Activated T-helper 1 cell treated with anti-CD3 and anti-CD28 coated beads, Interleukin-12 subunit alpha, Interleukin-12 subunit beta, Interleukin-2, Interleukin-4 antibody, amounts not matched to agents 30 ng/mL and 10 ng/mL and 1 ng/mL, durations not matched to agents 14 hours and 24 hours and 36 hours (primary cell): ENCODE measurements at regions not wholly inside any gene's neighbourhood (a gene's known extent, or its start where the extent isn't known, plus 50 kb on each side); places are given as distances from the start of the nearest gene placed in this dataset.
"Not testable (repeated sequence)": the region's sequence is repeated elsewhere in the genome, so short reads cannot be mapped to it uniquely, and the experiment has no call there.

Source experiments
- DNase-seq: peaks from one replicate; pipeline ENCODE4 v3.0.0; 2021; ENCODE audit warnings: low spot score
- H3K27ac Mint-ChIP-seq: one replicate; pipeline ENCODE4 v1.8.0; 2021; ENCODE audit warnings: mild to moderate bottlenecking, mixed read lengths
- H3K27me3 Mint-ChIP-seq: one replicate; pipeline ENCODE4 v1.8.0; 2022; ENCODE audit warnings: mild to moderate bottlenecking, moderate library complexity, mixed read lengths; ENCODE audit not compliant: insufficient read depth
- H3K36me3 Mint-ChIP-seq: one replicate; pipeline ENCODE4 v1.8.0; 2021; ENCODE audit warnings: low read depth, mixed read lengths
- H3K4me1 Mint-ChIP-seq: one replicate; pipeline ENCODE4 v1.8.0; 2021; ENCODE audit warnings: low read depth, mixed read lengths
- H3K4me3 Mint-ChIP-seq: one replicate; pipeline ENCODE4 v1.8.0; 2021; ENCODE audit warnings: mild to moderate bottlenecking, moderate library complexity, mixed read lengths
- H3K9me3 Mint-ChIP-seq: one replicate; pipeline ENCODE4 v1.8.0; 2021; ENCODE audit warnings: mixed read lengths
- intact Hi-C: fragments of 100-400 bp; cut with micrococcal nuclease; formaldehyde crosslinking; loops from one replicate; pipeline ENCODE4 v1.15.1; 2024

GRCh38 chr19:28685077-28685476, 527.9 kb downstream of the UQCRFS1 start:
- intact Hi-C loops, DNase-seq, H3K27ac Mint-ChIP-seq, H3K27me3 Mint-ChIP-seq, H3K4me1 Mint-ChIP-seq, H3K9me3 Mint-ChIP-seq, H3K4me3 Mint-ChIP-seq, H3K36me3 Mint-ChIP-seq: not testable (repeated sequence)

GRCh38 chr19:28680111-28680510, 532.8 kb downstream of the UQCRFS1 start:
- Mint-ChIP-seq H3K9me3 (peaks cover 8% of the 10 kb centered on the region), H3K36me3 (no peaks in the 10 kb centered on the region), H3K27me3 (peaks cover 5% of the 10 kb centered on the region), H3K4me3 (no peak overlapping the region), H3K4me1 (no peaks in the 10 kb centered on the region), H3K27ac (no peak overlapping the region)
- DNase-seq: no peak
- intact Hi-C loops: no loop called here

GRCh38 chr19:28670836-28671235, 542.1 kb downstream of the UQCRFS1 start:
- H3K27me3 Mint-ChIP-seq: no peaks in the 10 kb centered on the region
- no peaks in the 10 kb centered on the region for H3K4me1 Mint-ChIP-seq
- no peak overlapping the region for H3K27ac Mint-ChIP-seq
- H3K36me3 Mint-ChIP-seq: no peaks in the 10 kb centered on the region
- intact Hi-C loops: no loop called here
- no peak overlapping the region for H3K4me3 Mint-ChIP-seq
- peaks cover 43% of the 10 kb centered on the region for H3K9me3 Mint-ChIP-seq
- DNase-seq: no peak

DNA sequence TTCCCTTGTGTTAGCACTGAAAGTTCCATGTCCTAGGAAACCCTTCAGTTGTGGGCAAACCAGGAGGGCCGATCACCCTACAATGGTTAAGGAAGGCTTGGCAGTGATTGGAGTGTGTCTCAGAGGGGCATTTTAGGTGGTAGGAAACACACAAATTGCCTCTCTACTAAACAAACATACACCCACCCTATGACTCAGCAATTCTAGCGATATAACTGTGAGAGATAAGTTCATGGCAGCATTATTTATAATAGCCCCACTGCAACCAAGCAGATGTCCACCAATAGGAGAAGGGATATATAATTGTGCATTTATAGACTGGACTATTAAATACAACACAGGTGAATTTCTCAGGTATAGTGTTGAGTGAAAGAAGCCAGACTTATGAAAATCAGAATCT, 543.1 kb downstream of the UQCRFS1 start:
- Mint-ChIP-seq H3K4me3 (no peak overlapping the region), H3K4me1 (no peaks in the 10 kb centered on the region), H3K27ac (no peak overlapping the region), H3K9me3 (peaks cover 45% of the 10 kb centered on the region), H3K27me3 (no peaks in the 10 kb centered on the region), H3K36me3 (no peaks in the 10 kb centered on the region)
- intact Hi-C loops: no loop called here
- DNase-seq: no peak

DNA sequence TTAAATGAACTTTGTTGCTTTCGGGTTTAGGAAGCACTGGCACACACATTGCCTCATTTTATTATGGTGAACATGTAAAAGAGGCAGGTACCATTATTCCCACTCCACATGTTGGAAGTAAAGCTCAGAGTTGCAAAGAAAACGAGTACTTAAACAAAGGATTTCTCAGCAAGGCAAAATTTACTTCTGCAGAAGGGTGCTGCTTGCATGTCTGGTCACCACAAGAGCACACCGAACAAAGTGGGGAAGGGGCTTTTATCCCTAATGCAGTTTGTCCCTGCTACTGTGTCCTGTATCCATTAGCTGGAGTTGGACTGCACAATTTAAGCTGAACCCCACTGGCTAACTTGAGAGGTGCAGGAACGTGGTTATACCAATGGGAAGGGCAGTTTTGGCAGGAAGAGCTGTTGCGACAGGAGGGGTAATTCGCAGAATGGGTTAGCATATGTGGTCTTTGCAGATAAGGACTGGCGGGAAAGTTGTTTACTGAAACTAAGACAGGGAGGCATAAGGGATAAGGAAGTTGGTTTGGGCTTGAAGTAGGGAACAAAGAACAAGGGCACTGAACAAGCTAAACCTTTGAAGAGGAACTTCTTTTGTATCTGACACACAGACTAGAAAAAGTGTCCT, 545.5 kb downstream of the UQCRFS1 start:
- intact Hi-C loops: no loop called here
- H3K36me3 Mint-ChIP-seq: no peaks in the 10 kb centered on the region
- H3K4me3 Mint-ChIP-seq: no peak overlapping the region
- DNase-seq: no peak
- H3K27me3 Mint-ChIP-seq: no peaks in the 10 kb centered on the region
- no peak overlapping the region for H3K27ac Mint-ChIP-seq
- H3K4me1 Mint-ChIP-seq: no peaks in the 10 kb centered on the region
- H3K9me3 Mint-ChIP-seq: peaks cover 41% of the 10 kb centered on the region

- no peak for DNase-seq
- no peaks in the 10 kb centered on the region for H3K27me3 Mint-ChIP-seq
- no peaks in the 10 kb centered on the region for H3K36me3 Mint-ChIP-seq
- no peak overlapping the region for H3K27ac Mint-ChIP-seq
- H3K4me1 Mint-ChIP-seq: no peaks in the 10 kb centered on the region
- intact Hi-C loops: no loop called here
- H3K4me3 Mint-ChIP-seq: no peak overlapping the region
- peaks cover 40% of the 10 kb centered on the region for H3K9me3 Mint-ChIP-seq
Measured at GRCh38 chr19:28665748-28666147, 547.2 kb downstream of the UQCRFS1 start.

DNA sequence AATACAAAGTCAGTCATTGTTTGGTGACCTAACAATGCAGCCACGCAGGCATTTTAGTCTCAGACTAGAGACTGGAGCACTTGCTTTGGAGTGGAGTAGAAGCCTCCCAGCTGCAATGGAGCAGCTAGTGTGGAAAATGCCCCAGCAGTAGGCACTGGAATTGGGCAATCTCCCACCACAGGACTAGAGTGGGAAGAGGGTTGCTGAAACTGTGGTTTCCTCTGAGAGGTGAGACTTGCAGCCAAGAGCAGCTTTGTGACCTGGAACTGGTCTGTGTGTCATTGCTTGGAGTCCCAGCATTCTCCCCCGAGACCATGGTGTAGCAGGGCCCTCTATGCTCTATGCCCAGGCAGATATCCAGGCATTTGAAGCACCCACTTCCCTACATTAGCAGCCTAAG, 556.3 kb downstream of the UQCRFS1 start:
- H3K36me3 Mint-ChIP-seq: no peaks in the 10 kb centered on the region
- H3K9me3 Mint-ChIP-seq: peaks cover 16% of the 10 kb centered on the region
- no peaks in the 10 kb centered on the region for H3K4me1 Mint-ChIP-seq
- intact Hi-C loops: no loop called here
- H3K27ac Mint-ChIP-seq: no peak overlapping the region
- H3K27me3 Mint-ChIP-seq: no peaks in the 10 kb centered on the region
- H3K4me3 Mint-ChIP-seq: no peak overlapping the region
- no peak for DNase-seq

- Mint-ChIP-seq H3K4me3 (no peak overlapping the region), H3K36me3 (no peaks in the 10 kb centered on the region), H3K9me3 (peaks cover 11% of the 10 kb centered on the region), H3K27me3 (no peaks in the 10 kb centered on the region), H3K4me1 (no peaks in the 10 kb centered on the region), H3K27ac (no peak overlapping the region)
- intact Hi-C loops: no loop called here
- DNase-seq: no peak
Measured at GRCh38 chr19:28655054-28655453, 557.9 kb downstream of the UQCRFS1 start.

DNA sequence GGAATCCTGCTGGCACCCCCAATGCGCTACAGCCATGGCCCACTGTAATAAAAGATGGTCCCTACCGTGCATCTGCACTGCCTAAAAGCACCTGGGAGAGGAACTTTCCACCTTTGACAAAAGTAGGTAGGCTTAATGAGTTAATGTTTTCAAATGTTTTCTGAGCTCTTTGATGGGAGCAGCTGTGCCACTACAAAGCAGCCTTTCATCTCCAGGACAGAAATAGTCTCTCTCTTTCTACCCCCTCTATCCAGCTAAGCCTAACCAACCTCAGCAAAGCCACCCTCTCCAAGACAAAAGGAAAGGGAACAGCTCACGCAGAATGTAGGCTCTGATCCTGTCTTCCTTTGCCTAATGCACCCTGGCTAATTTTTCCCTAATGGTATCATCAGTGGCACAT, 560.2 kb downstream of the UQCRFS1 start:
- no peaks in the 10 kb centered on the region for H3K36me3 Mint-ChIP-seq
- no peaks in the 10 kb centered on the region for H3K4me1 Mint-ChIP-seq
- intact Hi-C loops: no loop called here
- H3K27me3 Mint-ChIP-seq: no peaks in the 10 kb centered on the region
- no peaks in the 10 kb centered on the region for H3K9me3 Mint-ChIP-seq
- H3K4me3 Mint-ChIP-seq: no peak overlapping the region
- no peak for DNase-seq
- H3K27ac Mint-ChIP-seq: no peak overlapping the region

GRCh38 chr19:28646629-28647028, 566.3 kb downstream of the UQCRFS1 start:
- Mint-ChIP-seq H3K27ac (no peak overlapping the region), H3K36me3 (no peaks in the 10 kb centered on the region), H3K4me1 (no peaks in the 10 kb centered on the region), H3K9me3 (no peaks in the 10 kb centered on the region), H3K4me3 (no peak overlapping the region), H3K27me3 (no peaks in the 10 kb centered on the region)
- intact Hi-C loops: no loop called here
- DNase-seq: no peak

DNA sequence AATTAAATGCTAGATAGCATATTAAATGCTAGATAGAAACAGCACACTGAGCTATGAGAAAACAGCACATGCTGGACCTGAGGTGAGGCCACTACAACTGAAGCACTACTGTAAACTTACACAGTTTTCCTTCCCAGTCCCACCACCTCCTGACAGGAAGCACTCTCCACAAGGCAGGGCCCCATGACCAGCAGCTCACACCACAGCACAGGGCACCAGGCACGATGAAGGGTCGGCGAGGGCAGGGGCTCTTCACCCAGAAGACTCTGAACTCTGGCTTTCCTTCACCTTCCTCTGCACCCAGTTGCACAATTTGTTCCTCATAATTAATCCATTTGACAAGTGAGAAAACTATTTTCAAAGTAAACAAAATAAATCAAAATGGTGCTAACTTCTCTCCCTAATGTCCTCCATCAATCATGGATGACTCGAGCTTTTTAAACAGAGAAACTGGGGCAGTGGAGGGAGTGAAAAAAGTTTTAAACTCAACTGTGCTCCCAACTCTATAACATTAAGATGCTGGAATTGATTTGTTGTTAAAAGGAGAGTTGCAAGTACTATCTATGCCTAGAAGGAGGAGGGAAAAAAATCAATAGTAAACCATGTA, 568.7 kb downstream of the UQCRFS1 start:
- H3K9me3 Mint-ChIP-seq: no peaks in the 10 kb centered on the region
- no peak overlapping the region for H3K27ac Mint-ChIP-seq
- H3K4me1 Mint-ChIP-seq: no peaks in the 10 kb centered on the region
- H3K36me3 Mint-ChIP-seq: no peaks in the 10 kb centered on the region
- H3K4me3 Mint-ChIP-seq: no peak overlapping the region
- DNase-seq: no peak
- intact Hi-C loops: no loop called here
- no peaks in the 10 kb centered on the region for H3K27me3 Mint-ChIP-seq

GRCh38 chr19:28642787-28643683, 569.9 kb downstream of the UQCRFS1 start:
- no peaks in the 10 kb centered on the region for H3K4me1 Mint-ChIP-seq
- no peak for DNase-seq
- intact Hi-C loops: no loop called here
- no peak overlapping the region for H3K4me3 Mint-ChIP-seq
- H3K27me3 Mint-ChIP-seq: no peaks in the 10 kb centered on the region
- H3K27ac Mint-ChIP-seq: no peak overlapping the region
- H3K9me3 Mint-ChIP-seq: no peaks in the 10 kb centered on the region
- no peaks in the 10 kb centered on the region for H3K36me3 Mint-ChIP-seq

GRCh38 chr19:28641395-28641794, 571.6 kb downstream of the UQCRFS1 start:
- no peaks in the 10 kb centered on the region for H3K27me3 Mint-ChIP-seq
- no peaks in the 10 kb centered on the region for H3K4me1 Mint-ChIP-seq
- no peak for DNase-seq
- no peaks in the 10 kb centered on the region for H3K36me3 Mint-ChIP-seq
- H3K4me3 Mint-ChIP-seq: no peak overlapping the region
- no peaks in the 10 kb centered on the region for H3K9me3 Mint-ChIP-seq
- H3K27ac Mint-ChIP-seq: no peak overlapping the region
- intact Hi-C loops: no loop called here
